ENCODE measurements at regions not wholly inside any gene's neighbourhood (a gene's known extent, or its start where the extent isn't known, plus 50 kb on each side); places are given as distances from the start of the nearest gene placed in this dataset.

- H3K79me2 ChIP-seq (ENCODE audit: low read depth), result no peaks in the 10 kb centered on the region
- DNase-seq, result no peak
- H3K4me2 ChIP-seq, result no peak overlapping the region
- no TSS peak for BruUV-seq (replicated peaks)
- intact Hi-C loops (cut with micrococcal nuclease; ENCODE audit: unreplicated experiment), result no loop called here
- no peak overlapping the region for H3K27ac ChIP-seq
- TF ChIP-seq CTCF (conservative IDR thresholded peaks at IDR 0.05) (no peak), EZH2 (IDR thresholded peaks at IDR 0.05; ENCODE audit: low read depth) (no peak)
- no peaks in the 10 kb centered on the region for H3K4me1 ChIP-seq (replicated peaks; ENCODE audit: insufficient read depth)
- H3K9me3 ChIP-seq (ENCODE audit: insufficient read depth, low read depth), result no peaks in the 10 kb centered on the region
- CTCF ChIA-PET, result no interaction called here
- no peaks in the 10 kb centered on the region for H3K9me2 ChIP-seq (ENCODE audit: insufficient read depth)
- no peak overlapping the region for H2AFZ ChIP-seq
- no peaks in the 10 kb centered on the region for H3F3A ChIP-seq (ENCODE audit: insufficient read depth, low read depth)
- no peaks in the 10 kb centered on the region for H3K36me3 ChIP-seq (ENCODE audit: low read depth)
- no peaks in the 10 kb centered on the region for H4K20me1 ChIP-seq (ENCODE audit: insufficient read depth)
- POLR2A ChIA-PET (ENCODE audit: unreplicated experiment), result no interaction called here
- no peak overlapping the region for H3K4me3 ChIP-seq
- H3K27me3 ChIP-seq (ENCODE audit: insufficient read depth, low read depth), result no peaks in the 10 kb centered on the region
Measured at GRCh38 chr3:168705412-168705811, 609.7 kb upstream of the GOLIM4 start.

GRCh38 chr3:168696051-168696450 lies 600.3 kb upstream of the GOLIM4 start:
- H2AFZ ChIP-seq, result no peak overlapping the region

GRCh38 chr3:168693870-168694269 lies 598.1 kb upstream of the GOLIM4 start:
- 0 out of 2 replicates have a peak, but pooled peaks cover 5% of the 10 kb centered on the region for H3K9me3 ChIP-seq (ENCODE audit: insufficient read depth, low read depth)
- H4K20me1 ChIP-seq (ENCODE audit: insufficient read depth), result no peaks in the 10 kb centered on the region
- H3F3A ChIP-seq (ENCODE audit: insufficient read depth, low read depth), result no peaks in the 10 kb centered on the region
- CTCF ChIA-PET, result no interaction called here
- POLR2A ChIA-PET (ENCODE audit: unreplicated experiment), result no interaction called here
- no peak for TF ChIP-seq CTCF (conservative IDR thresholded peaks at IDR 0.05)
- no peak for TF ChIP-seq EZH2 (IDR thresholded peaks at IDR 0.05; ENCODE audit: low read depth)
- no peak overlapping the region for H2AFZ ChIP-seq
- no peak overlapping the region for H3K27ac ChIP-seq
- H3K9me2 ChIP-seq (ENCODE audit: insufficient read depth), result no peaks in the 10 kb centered on the region; the same call in 1 of the 2 replicates
- no peaks in the 10 kb centered on the region for H3K4me1 ChIP-seq (replicated peaks; ENCODE audit: insufficient read depth)
- DNase-seq, result no peak
- H3K4me2 ChIP-seq, result no peak overlapping the region
- H3K36me3 ChIP-seq (ENCODE audit: low read depth), result no peaks in the 10 kb centered on the region
- no peak overlapping the region for H3K4me3 ChIP-seq
- no peaks in the 10 kb centered on the region for H3K27me3 ChIP-seq (ENCODE audit: insufficient read depth, low read depth)
- BruUV-seq (replicated peaks), result no TSS peak
- intact Hi-C loops (cut with micrococcal nuclease; ENCODE audit: unreplicated experiment), result no loop called here
- no peaks in the 10 kb centered on the region for H3K79me2 ChIP-seq (ENCODE audit: low read depth)

More at GRCh38 chr3:168696051-168696450, 600.3 kb upstream of the GOLIM4 start:
- no peaks in the 10 kb centered on the region; the same call in 1 of the 2 replicates for H3K9me2 ChIP-seq (ENCODE audit: insufficient read depth)
- no peaks in the 10 kb centered on the region for H3K79me2 ChIP-seq (ENCODE audit: low read depth)
- CTCF ChIA-PET, result interaction anchor here (0.6 kb wide), 1 partner anchor 465 kb away, joined by 3 read pairs; no protein-coding TSS in a partner anchor
- TF ChIP-seq CTCF (conservative IDR thresholded peaks at IDR 0.05) (no peak), EZH2 (IDR thresholded peaks at IDR 0.05; ENCODE audit: low read depth) (no peak)
- BruUV-seq (replicated peaks), result no TSS peak
- DNase-seq, result no peak
- 0 out of 2 replicates have a peak, but pooled peaks cover 5% of the 10 kb centered on the region for H3K9me3 ChIP-seq (ENCODE audit: insufficient read depth, low read depth)
- no peak overlapping the region for H3K4me2 ChIP-seq
- H3K4me3 ChIP-seq, result no peak overlapping the region
- no peaks in the 10 kb centered on the region for H3K27me3 ChIP-seq (ENCODE audit: insufficient read depth, low read depth)
- no peaks in the 10 kb centered on the region for H3K36me3 ChIP-seq (ENCODE audit: low read depth)
- H3F3A ChIP-seq (ENCODE audit: insufficient read depth, low read depth), result no peaks in the 10 kb centered on the region
- intact Hi-C loops (cut with micrococcal nuclease; ENCODE audit: unreplicated experiment), result no loop called here
- POLR2A ChIA-PET (ENCODE audit: unreplicated experiment), result interaction anchor here (0.7 kb wide), 1 partner anchor 15 kb away, joined by 10 read pairs; no protein-coding TSS in a partner anchor
- H4K20me1 ChIP-seq (ENCODE audit: insufficient read depth), result no peaks in the 10 kb centered on the region
- H3K4me1 ChIP-seq (replicated peaks; ENCODE audit: insufficient read depth), result no peaks in the 10 kb centered on the region
- no peak overlapping the region for H3K27ac ChIP-seq

Data from PC-9 (cell line).